Stimulated activated naive CD4-positive, alpha-beta T cell (primary cell): ENCODE measurements at regions not wholly inside any gene's neighbourhood (a gene's known extent, or its start where the extent isn't known, plus 50 kb on each side); places are given as distances from the start of the nearest gene placed in this dataset.

ENCODE experiments used
- DNase-seq, 6 experiments: peaks; one replicate each; lab custom pipeline; 2025; lab: John Stamatoyannopoulos, UW

GRCh38 chr6:67663105-67663895, 971.8 kb upstream of the ADGRB3 start:
- no peak for DNase-seq

GRCh38 chr6:67653561-67653960, 981.5 kb upstream of the ADGRB3 start:
- no peak for DNase-seq

DNA sequence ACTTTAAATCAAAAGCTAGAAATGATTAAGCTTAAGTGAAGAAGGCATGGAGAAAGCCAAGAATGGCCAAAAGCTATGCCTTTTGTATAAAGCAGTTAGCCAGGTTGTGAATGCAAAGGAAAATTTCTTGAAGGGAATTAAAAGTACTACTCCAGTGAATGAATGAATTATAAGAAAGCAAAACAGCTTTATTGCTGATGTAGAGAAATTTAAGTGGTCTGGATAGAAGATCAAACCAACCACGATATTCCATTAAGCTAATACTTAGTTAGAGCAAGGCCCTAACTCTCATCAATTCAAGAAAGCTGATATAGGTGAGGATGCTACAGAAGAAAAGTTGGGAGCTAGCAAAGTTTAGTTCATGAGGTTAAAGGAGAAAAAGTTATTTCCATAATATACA, 988.5 kb upstream of the ADGRB3 start:
- DNase-seq: no peak

DNA sequence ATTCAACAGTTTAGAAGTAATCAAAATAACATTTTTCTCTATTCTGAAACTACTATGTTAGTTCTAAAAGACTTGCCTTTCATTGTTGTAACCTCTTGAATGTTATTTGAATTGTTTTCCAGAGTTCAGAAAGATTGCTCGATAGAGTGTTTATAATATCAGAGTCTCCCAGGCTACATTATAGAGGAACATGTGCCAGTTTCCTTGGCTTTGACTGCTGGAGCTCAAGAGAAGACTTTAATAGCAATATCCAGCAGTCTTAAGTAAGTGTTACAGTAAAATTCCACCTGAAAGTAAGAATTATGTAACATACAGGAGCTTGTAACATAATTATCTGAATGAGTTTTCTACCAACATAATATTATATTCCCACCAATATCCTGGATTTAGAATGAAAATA, 991.8 kb upstream of the ADGRB3 start:
- no peak for DNase-seq

DNA sequence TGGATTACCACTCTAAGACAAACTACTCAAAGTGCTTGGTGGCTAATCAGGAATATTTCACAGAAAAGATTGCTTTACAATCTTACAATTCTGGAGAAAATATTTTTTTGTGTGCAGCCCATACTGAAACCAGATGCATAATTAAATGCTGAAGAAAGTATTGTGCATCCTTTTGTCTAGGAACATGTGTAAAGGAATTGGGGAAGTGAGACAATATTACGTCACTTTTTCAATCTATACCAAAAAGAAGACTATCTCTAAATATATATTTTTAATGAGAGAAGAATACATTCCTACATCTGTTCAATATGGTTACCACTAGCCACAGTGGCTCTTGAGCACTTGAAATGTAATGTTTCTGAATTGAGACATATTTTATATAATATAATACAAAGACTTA, 992.5 kb upstream of the ADGRB3 start:
- no peak for DNase-seq

GRCh38 chr6:67640484-67640883, 994.6 kb upstream of the ADGRB3 start:
- no peak for DNase-seq

GRCh38 chr6:67639161-67639560, 995.9 kb upstream of the ADGRB3 start:
- DNase-seq: no peak

DNA sequence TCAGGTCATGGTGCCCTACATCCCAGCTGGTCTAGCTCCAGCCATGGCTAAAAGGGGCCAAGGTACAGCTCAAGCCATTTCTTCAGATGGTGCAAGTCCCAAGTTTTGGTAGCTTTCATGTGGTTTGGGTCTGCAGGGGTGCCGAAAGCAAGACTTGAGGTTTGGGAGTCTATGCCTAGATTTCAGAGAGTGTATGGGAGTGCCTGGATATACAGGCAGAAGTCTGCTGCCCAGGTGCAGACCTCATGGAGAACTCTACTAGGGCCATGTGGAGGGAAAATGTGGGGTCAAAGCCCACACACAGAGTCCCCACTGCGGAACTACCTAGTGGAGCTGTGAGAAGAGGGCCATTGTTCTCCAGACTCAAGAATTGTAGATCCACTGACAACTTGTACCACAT, 1000.9 kb upstream of the ADGRB3 start:
- no peak for DNase-seq

DNA sequence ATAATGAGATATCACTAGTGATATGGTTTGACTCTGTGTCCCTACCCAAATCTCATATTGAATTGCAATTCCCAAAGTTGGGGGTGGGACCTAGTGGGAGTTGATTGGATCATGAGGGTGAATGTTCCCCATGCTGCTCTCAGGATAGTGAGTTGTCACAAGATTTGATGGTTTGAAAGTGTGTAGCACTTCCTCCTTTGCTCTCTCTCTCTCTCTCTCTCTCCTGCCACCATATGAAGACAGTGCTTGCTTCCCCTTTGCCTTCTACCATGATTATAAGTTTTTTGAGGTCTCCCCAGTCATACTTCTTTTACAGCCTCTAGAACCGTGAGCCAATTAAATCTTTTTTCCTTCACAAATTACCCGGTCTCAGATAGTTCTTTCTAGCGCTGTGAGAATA, 1002.0 kb upstream of the ADGRB3 start:
- DNase-seq: no peak

- DNase-seq: no peak
Observed at GRCh38 chr6:67630146-67630545, 1004.9 kb upstream of the ADGRB3 start.

DNA sequence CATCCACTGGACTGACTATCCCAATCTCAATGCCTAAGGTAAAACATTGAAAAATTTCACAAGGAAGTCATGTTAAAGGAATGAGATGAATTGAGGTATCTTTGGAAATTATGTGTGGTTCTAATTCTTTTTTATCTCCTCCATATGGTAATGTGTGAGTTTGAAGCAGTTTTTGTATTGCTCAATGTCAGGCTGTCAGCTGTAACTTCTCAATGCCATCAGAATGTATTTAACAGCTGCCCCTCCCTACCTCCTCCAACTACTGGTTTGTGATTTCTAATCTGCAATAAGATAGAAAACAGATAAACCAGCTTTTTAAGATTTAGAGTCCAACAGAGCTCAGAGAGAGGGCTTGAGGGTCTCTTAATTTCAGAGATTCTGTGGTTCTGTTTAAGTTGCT, 1005.8 kb upstream of the ADGRB3 start:
- DNase-seq: no peak

- DNase-seq: no peak
Observed at GRCh38 chr6:67615796-67616195, 1019.3 kb upstream of the ADGRB3 start.

DNA sequence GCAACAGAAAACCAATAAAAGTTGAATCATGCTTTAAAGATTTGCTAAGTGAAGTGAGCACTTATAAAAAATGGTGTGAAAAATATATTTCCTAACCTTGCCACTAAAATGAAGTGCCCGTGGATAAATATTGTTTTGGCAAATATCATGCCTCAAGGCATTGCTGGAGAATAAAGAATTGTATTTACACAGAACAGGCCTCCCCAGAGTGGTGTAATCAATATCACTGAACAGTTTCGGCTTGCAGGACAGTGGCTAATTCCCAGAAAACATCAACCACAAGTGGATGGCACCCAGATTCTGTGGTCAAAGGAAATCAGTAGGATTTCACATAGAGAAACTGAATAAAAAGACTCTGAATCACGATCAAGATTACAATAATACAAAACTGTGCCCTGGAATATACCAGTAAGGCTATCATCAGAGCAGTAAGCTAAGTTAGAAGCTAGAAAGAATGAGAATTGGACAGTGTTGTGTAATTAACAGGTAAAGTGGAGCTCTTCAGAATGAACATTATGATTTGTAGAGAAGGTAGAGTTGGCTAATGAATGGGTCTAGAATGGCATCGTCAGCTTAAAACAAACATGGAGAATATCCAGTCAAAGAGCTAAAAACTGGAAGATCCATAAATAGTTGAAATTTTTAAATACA, 1026.9 kb upstream of the ADGRB3 start:
- DNase-seq: no peak

DNA sequence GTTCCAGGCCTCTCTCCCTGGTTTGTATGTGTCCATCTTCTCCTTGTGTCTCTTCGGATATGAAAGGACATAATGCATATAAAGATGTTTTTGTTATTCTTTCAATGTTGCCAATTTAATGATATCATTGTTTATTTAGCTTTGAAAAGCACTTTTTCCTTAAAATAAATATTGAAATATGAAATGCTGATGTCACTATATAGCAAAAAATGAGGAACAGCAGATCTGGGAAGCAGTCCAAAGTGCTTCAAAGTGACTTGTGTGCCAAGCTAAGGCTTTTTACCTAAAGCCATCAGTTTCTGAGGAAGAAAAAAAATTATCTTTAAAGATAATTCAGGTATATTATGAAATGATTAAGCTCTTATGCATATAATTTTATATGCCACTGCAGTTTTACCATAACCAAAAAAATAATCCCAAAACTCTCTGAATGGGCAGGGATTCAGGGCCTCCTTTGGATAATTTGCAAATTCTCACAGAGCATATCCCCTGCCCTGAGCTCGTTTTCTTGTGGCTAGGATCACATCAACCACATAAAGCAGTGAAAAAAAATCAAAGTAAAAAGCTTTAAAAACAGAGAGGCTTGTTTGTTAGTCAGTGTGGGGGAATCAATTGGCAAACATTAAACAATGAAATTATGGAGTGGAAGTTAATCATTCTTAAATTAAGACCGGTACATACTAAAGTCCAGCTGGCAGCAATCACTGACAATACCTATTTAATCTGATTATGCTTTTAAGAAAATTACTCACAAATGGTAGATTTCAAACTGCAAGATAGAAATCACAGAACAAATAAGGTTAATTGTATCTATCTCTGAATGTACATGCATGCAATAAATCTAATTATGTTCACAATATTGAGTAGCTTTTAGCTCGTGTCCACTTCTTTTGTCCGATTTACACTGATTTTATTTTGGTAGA, 1027.9 kb upstream of the ADGRB3 start:
- DNase-seq: no peak

GRCh38 chr6:67594366-67594765, 1040.7 kb upstream of the ADGRB3 start:
- no peak for DNase-seq

GRCh38 chr6:67593247-67593646, 1041.8 kb upstream of the ADGRB3 start:
- no peak for DNase-seq

DNA sequence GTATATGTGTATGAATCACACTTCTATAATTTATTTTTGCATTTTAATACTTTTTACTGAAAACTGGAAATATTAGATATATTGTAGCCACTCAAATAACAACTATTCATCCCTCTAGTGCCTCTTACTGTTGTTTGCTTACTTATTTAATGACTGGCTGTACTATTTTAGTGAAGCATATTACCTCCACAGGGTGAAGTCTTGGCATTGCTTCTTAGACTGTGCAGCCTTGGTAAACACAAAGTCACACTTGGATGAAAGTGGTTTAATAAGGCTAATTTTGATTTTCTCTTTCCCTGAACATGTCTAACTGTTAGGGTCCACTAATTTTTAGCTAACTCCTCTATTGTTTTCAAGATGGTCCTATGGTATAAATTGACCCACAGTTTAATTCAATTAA, 1043.2 kb upstream of the ADGRB3 start:
- no peak for DNase-seq

- DNase-seq: no peak
Observed at GRCh38 chr6:67567842-67568241, 1067.2 kb upstream of the ADGRB3 start.

GRCh38 chr6:67563671-67564070, 1071.4 kb upstream of the ADGRB3 start:
- no peak for DNase-seq

DNA sequence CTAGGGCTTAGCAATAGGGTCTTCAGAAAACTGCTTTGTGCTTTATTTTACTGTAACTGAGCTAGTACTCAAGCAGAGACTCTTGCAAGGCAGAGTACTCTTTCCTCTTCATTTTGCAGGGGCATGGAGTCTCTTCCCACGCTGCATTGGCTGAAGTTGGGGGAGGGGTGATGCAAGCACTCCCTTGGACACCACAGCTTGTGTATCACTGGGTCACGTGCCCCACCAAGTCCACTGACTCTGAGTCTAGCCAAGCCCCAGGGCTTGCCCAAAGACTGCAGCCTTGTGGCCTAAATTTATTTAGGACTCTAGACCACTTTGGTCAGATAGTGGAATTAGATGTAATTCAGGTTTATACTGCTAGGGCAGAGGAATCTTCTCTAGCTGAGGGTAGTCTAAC, 1075.0 kb upstream of the ADGRB3 start:
- no peak for DNase-seq

DNA sequence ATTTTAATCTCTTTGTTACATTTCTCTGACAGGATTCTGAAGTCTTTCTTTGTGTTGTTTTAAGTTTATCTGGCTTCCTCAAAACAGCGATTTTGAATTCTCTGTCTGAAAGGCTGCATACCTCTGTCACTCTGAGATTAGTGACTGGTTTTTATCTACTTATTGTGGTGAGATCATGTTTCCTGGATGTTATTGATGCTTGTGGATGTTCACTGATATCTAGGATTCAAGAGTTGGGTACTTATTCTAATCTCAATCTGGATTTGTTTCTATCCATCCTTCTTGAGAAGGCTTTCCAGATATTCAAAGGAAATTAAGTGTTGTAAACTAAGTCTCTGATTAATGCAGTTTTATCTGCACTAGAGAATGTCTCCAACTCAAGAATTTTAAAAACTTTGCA, 1076.1 kb upstream of the ADGRB3 start:
- DNase-seq: no peak

DNA sequence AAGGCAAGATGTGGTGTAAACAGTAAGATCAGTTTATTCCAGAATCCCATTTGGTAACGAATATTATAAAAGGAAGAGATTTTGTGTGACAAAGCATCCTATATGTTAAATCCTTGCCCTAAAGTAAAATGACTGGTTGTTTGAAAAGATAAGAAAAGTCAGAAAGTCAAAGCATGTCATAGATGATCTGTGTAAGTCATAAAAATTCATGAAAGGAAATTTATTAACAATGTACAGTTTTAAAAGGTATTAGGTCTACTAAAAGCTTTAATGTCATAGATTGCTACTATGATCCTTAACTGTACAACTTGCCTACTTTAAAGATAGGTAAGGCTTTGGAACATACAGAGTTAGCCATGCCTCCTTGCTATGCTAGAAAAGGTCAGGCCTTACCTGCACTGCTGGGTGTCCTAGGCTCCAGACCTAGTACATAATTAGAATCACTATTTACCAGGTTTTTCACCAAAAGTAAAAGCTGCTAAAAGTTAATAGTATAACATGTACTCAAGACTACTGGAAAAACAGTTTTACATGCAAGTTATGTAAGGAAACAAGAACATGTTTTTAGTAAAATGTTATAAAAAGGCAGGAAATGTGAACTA, 1090.1 kb upstream of the ADGRB3 start:
- DNase-seq: no peak
